ENCODE measurements at regions not wholly inside any gene's neighbourhood (a gene's known extent, or its start where the extent isn't known, plus 50 kb on each side); places are given as distances from the start of the nearest gene placed in this dataset.
"Not testable (repeated sequence)": the region's sequence is repeated elsewhere in the genome, so short reads cannot be mapped to it uniquely, and the experiment has no call there.

DNA sequence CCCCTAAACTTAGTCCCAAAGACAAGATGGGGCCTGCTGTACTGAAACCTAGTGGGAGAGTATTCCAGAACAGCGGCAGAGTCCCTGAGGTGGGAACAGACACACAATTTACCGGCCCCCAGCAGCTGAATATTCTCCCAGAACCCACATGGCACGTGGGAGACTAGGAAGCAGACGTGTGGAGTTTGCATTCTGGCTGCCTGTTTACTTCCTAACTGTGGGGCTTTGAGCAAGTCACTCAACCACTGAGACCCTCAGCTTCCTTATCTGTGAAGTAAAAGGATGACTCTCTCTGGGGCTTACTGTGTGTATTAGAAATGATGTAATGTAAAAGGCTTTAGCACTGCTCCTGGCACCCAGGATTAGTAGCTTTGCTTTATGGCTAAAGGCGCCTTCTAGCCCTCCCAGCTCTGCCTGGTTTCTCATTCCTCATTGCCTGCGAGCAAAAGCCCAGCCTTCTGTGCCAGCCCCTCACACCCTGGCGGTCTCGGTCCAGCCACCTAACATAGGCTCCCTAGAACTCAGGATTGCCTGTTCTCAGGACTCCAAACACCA lies 353.1 kb downstream of the CDC5L start:
- DNase-seq (ENCODE audit: low spot score) = no peak

DNA sequence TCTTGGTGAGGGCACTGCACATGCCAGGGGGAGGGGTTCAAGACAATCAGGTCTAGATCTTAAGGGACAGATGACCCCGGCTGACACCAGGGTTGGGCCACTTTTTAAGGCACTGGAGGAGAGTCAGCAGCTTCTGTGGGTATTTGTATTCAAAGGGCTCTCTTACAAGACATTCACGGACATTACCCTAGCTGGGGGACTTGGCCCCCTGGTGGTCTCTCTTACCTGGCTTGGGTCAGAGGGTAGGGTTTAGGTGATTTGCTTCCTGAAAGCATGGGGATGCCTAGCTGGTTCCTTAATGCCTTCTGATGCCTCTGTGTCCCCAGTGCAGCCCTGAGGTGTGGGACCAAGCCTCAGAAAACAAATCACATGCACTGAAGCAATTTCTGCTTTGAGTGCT lies 354.7 kb downstream of the CDC5L start:
- DNase-seq (ENCODE audit: low spot score) = no peak

DNA sequence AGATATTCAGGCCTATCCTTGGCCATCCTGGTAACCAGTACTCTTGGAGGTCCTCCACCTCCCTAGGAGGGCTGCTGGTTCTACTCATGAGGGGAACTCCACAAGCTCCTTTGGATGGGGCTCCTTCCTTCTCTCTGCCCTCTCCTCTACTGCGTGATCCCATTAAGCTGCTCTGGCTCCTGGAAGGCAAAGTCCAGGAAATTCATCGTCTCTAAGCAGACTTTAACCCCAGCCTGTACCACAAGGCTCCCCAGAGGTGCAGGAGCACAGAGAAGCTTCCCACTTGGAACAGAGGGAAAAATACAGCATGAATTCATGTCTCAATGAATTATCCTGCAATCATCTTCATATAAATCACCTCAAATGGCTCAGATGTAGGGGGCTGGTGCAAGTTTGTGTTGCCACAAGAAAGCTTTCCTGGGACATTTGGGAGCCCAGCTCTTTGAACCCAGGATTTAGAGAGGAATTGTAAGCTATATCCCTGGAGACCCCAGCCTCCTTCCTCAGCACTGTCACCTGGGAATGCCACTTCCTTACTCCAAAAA lies 355.4 kb downstream of the CDC5L start:
- no peak for DNase-seq (ENCODE audit: low spot score)

DNA sequence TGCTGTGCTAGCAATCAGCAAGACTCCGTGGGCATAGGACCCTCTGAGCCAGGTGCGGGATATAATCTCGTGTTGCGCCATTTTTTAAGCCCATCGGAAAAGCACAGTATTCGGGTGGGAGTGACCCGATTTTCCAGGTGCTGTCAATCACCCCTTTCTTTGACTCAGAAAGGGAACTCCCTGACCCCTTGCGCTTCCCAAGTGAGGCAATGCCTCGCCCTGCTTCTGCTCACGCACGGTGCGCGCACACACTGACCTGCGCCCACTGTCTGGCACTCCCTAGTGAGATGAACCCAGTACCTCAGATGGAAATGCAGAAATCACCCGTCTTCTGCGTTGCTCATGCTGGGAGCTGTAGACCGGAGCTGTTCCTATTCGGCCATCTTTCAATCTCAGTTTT lies 372.6 kb downstream of the CDC5L start:
- DNase-seq (ENCODE audit: low spot score) = not testable (repeated sequence)

DNA sequence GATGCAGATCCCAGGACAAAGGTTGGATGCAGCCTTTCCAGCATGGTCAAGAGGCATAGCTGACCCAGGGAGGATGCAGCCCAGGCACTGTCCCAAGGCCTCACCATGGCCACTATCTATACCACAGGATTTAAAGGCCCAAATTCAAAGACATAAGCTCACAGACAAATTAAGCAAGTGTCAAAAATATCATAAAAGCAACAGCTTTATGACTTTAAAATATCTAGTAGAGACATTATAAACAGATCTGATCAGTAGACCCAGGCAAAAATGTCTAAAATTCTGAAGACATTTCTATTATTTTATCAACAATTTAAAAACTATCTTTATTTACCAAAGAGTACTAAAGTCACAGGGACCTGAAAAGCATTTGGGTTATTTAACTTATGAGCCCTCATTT lies 373.5 kb downstream of the CDC5L start:
- DNase-seq (ENCODE audit: low spot score) = no peak

DNA sequence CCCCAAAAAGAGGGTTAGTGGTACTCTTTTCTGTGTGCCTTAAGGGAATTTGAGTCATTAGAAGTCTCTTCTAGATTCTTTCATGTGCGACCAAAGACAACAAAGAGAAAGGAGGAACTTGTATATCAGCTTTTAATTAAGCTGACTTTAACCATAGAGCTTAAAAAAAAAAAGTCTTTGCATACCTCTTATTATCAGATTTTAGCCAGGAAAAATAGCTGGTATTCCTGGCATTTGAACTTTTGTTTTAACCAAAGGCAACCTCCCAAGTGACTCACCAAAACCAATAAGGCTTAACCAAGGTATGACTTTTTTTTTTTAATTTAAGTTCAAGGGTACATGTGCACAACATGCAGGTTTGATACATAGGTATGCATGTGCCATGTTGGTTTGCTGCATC lies 375.0 kb downstream of the CDC5L start:
- no peak for DNase-seq (ENCODE audit: low spot score)

DNA sequence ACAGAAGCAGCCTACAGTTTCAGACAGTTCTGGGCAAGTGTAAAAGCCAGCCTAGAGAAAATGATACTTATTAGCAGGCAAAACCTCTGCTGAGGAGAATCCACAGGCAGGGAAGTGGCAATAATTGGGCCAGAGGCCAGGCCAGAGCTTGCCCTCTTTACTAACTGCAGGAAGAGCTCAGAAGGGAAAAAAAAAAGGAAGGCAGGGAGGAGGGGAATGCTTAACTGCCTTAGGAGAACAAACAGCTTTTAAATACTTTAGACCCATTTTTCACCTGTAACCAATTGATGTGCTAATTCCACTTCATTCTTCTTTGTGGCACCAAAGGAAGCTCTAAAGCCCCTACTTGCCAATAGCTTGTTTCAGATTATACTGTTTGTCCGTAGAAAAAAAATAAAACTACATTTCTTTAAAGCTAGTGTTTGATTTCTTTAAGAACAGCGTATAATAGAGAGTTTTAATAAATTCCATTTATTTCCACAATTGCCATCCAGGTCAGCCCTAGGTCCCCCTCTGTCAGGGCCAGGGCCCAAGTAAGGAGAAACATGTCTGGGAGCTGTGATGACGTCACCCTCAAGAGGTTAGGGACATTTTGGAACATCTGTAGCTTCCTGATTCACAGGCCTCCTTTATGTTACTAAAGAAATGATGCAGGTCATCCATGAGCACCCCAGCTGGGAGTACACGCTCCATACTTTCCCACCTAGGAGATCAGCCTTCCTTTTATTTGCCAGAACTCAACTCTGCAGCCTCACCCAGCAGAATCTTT lies 384.3 kb downstream of the CDC5L start:
- DNase-seq (ENCODE audit: low spot score) = no peak

DNA sequence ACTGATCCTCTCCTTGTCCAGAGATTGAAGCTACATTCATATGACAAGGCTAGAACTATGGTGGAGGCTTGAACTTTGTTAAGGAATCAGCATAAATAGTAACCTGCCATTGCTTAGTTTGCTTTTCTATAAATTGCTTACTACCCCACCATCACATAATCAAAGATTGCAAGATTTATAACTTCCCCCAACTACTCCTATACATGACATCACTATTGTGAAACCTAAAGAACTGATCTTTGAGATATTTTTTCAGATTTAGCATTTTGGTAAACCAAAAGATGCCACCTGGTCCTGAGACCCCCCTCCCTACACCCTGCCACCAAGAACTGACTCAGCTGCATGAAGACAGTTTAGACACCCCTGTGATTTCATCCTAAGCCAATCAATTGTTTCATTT lies 385.3 kb downstream of the CDC5L start:
- no peak for DNase-seq (ENCODE audit: low spot score)

DNA sequence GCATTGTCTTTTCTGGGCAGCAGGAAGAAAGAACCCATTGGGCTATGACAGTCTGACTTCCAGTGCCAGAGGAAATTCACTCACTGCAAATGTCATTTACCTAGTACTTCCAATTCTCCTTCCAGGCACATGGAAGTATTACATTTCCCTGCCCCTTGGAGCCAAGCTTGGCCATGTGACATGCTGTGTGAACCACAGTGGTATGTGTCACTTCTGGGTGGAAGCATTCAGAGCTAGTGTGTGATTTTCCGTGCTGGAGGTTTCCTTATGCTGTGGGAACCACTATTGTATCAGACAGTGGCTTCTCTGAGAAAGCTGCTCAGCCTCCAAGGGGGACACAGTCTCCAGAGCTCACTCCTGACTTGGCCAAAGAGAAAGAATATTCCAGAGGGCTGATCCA lies 387.6 kb downstream of the CDC5L start:
- no peak for DNase-seq (ENCODE audit: low spot score)

DNA sequence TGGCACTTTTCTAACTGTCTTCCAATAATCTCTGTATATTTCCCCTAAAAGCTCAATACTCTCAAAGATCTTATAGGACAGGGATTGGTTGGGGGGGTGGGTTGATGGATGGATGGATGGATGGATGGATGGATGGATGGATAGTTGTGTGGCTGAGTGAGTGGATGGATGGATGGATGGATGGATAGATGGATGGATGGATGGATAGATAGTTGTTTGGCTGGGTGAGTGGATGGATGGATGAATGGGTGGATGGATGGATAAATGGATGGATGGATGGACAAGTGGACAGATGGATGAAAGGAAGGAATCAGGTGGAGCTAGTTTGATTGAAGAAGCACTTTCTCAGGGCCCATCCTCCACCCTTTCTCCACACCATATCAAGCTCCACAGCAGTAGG lies 388.8 kb downstream of the CDC5L start:
- DNase-seq (ENCODE audit: low spot score) = no peak

DNA sequence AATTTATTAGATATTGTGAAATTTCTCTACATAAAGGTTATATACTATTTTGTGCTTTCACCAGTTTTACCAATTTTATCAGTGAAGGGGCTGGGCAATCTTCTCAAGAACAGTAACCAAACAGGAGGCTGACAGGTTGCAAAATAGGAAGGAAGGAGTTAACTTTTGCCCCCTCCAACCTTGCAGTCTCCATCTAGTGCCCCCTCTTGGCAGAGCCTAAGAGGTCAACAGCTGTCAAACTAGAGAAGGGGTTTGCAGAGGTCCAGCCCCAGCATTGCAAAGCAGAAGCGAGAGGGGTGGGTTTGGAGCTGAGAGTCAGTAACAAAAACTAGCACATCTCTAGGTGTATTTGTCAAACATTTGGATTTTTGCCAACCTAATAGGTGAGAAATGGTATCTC lies 391.0 kb downstream of the CDC5L start:
- no peak for DNase-seq (ENCODE audit: low spot score)

Measured in SW480 (cell line).